Middle frontal gyrus (tissue), 1 donor: ENCODE measurements at regions not wholly inside any gene's neighbourhood (a gene's known extent, or its start where the extent isn't known, plus 50 kb on each side); places are given as distances from the start of the nearest gene placed in this dataset.

Experiments used
- DNase-seq: peaks from one replicate; pipeline ENCODE4 v3.0.0-alpha.2; 2015; ENCODE audit warnings: low spot score; ENCODE audit errors: extremely low spot score

- no peak for DNase-seq
Measured at GRCh38 chr13:76225815-76226489, 589.8 kb downstream of the LMO7 start.

GRCh38 chr13:76223999-76224398 is 587.9 kb downstream of the LMO7 start:
- no peak for DNase-seq

- no peak for DNase-seq
Measured at GRCh38 chr13:76223565-76223964, 587.4 kb downstream of the LMO7 start.

- no peak for DNase-seq
Measured at GRCh38 chr13:76222511-76222910, 586.4 kb downstream of the LMO7 start.

- DNase-seq, result no peak
Measured at GRCh38 chr13:76216729-76217128, 580.6 kb downstream of the LMO7 start.

GRCh38 chr13:76214001-76214400 is 577.9 kb downstream of the LMO7 start:
- DNase-seq, result no peak

- no peak for DNase-seq
Measured at GRCh38 chr13:76213423-76213904, 577.3 kb downstream of the LMO7 start.

GRCh38 chr13:76210262-76210661 is 574.1 kb downstream of the LMO7 start:
- DNase-seq, result no peak

GRCh38 chr13:76198568-76199163 is 562.5 kb downstream of the LMO7 start:
- DNase-seq, result no peak

- DNase-seq, result no peak
Measured at GRCh38 chr13:76189882-76190519, 553.9 kb downstream of the LMO7 start.

GRCh38 chr13:76175961-76176725 is 540.0 kb downstream of the LMO7 start:
- no peak for DNase-seq

- DNase-seq, result no peak
Measured at GRCh38 chr13:76168661-76169060, 532.5 kb downstream of the LMO7 start.

- DNase-seq, result no peak
Measured at GRCh38 chr13:76164290-76164689, 528.2 kb downstream of the LMO7 start.

- no peak for DNase-seq
Measured at GRCh38 chr13:76163761-76164160, 527.6 kb downstream of the LMO7 start.

GRCh38 chr13:76160961-76161925 is 525.1 kb downstream of the LMO7 start:
- DNase-seq, result no peak

- no peak for DNase-seq
Measured at GRCh38 chr13:76160506-76160905, 524.4 kb downstream of the LMO7 start.

GRCh38 chr13:76157926-76158325 is 521.8 kb downstream of the LMO7 start:
- no peak for DNase-seq

- no peak for DNase-seq
Measured at GRCh38 chr13:76153239-76153638, 517.1 kb downstream of the LMO7 start.

GRCh38 chr13:76148926-76149325 is 512.8 kb downstream of the LMO7 start:
- DNase-seq, result no peak

GRCh38 chr13:76148374-76148773 is 512.2 kb downstream of the LMO7 start:
- no peak for DNase-seq

GRCh38 chr13:76132532-76132931 is 496.4 kb downstream of the LMO7 start:
- DNase-seq, result no peak
